GM18907 (cell line): ENCODE measurements at regions not wholly inside any gene's neighbourhood (a gene's known extent, or its start where the extent isn't known, plus 50 kb on each side); places are given as distances from the start of the nearest gene placed in this dataset.
"Not testable (repeated sequence)": the region's sequence is repeated elsewhere in the genome, so short reads cannot be mapped to it uniquely, and the experiment has no call there.

ENCODE experiments used
- ATAC-seq: cut with Tn5 transposase; IDR thresholded peaks from one replicate; pipeline ENCODE4 v1.9.1; 2021; ENCODE audit warnings: mild to moderate bottlenecking, moderate library complexity; ENCODE audit not compliant: unreplicated experiment

- ATAC-seq = no peak
Observed at GRCh38 chr1:183753464-183753891, 51.4 kb upstream of the RGL1 start.

GRCh38 chr1:183744132-183744913 is 60.6 kb upstream of the RGL1 start:
- no peak for ATAC-seq

- ATAC-seq = no peak
Observed at GRCh38 chr1:183742355-183742754, 62.6 kb upstream of the RGL1 start.

GRCh38 chr1:183739741-183740271 is 65.1 kb upstream of the RGL1 start:
- ATAC-seq = no peak

GRCh38 chr1:183739082-183739481 is 65.8 kb upstream of the RGL1 start:
- ATAC-seq = no peak

- not testable (repeated sequence) for ATAC-seq
Observed at GRCh38 chr1:183737916-183738315, 67.0 kb upstream of the RGL1 start.

- no peak for ATAC-seq
Observed at GRCh38 chr1:183736343-183736742, 68.6 kb upstream of the RGL1 start.

- no peak for ATAC-seq
Observed at GRCh38 chr1:183735069-183735860, 69.7 kb upstream of the RGL1 start.

GRCh38 chr1:183734543-183735036 is 70.3 kb upstream of the RGL1 start:
- no peak for ATAC-seq

- ATAC-seq = no peak
Observed at GRCh38 chr1:183733715-183734114, 71.2 kb upstream of the RGL1 start.

- ATAC-seq = no peak
Observed at GRCh38 chr1:183732236-183732880, 72.6 kb upstream of the RGL1 start.

- ATAC-seq = peak; percentile 53
Observed at GRCh38 chr1:183730886-183731573, 73.9 kb upstream of the RGL1 start.

GRCh38 chr1:183730107-183730724 is 74.7 kb upstream of the RGL1 start:
- peak; percentile 41 for ATAC-seq

- no peak for ATAC-seq
Observed at GRCh38 chr1:183726825-183727224, 73.7 kb upstream of the APOBEC4 start.

GRCh38 chr1:183724350-183725042 is 71.4 kb upstream of the APOBEC4 start:
- ATAC-seq = no peak

GRCh38 chr1:183723571-183723970 is 70.5 kb upstream of the APOBEC4 start:
- ATAC-seq = no peak

- no peak for ATAC-seq
Observed at GRCh38 chr1:183721041-183721440, 67.9 kb upstream of the APOBEC4 start.

- ATAC-seq = no peak
Observed at GRCh38 chr1:183720028-183720427, 66.9 kb upstream of the APOBEC4 start.

- no peak for ATAC-seq
Observed at GRCh38 chr1:183719289-183719688, 66.2 kb upstream of the APOBEC4 start.

GRCh38 chr1:183716286-183716685 is 63.2 kb upstream of the APOBEC4 start:
- ATAC-seq = no peak
